HEK293 (cell line): ENCODE measurements at regions not wholly inside any gene's neighbourhood (a gene's known extent, or its start where the extent isn't known, plus 50 kb on each side); places are given as distances from the start of the nearest gene placed in this dataset.

Experiments
- CTCF ChIA-PET: fragments of 350-600 bp; formaldehyde crosslinking; extraction: SDS; loops from one replicate; lab custom pipeline; 2021; ENCODE audit warnings: antibody characterized with exemption; lab: Yijun Ruan, JAX
- POLR2A ChIA-PET: fragments of 300-600 bp; formaldehyde crosslinking; extraction: SDS; loops from one replicate; lab custom pipeline; 2020; ENCODE audit warnings: antibody characterized with exemption, inconsistent platforms; lab: Yijun Ruan, JAX
- H3K27ac ChIP-seq: fragments of 200-500 bp; sonication (Bioruptor generic); 2 replicates; pipeline ENCODE4 v1.5.1; 2014; ENCODE audit warnings: low read depth, low read length, control low read depth, inconsistent platforms; ENCODE audit errors: extremely low read depth
- H3K36me3 ChIP-seq, 2 experiments: fragments of 200-500 bp in 1 of 2; sonication (Bioruptor generic) in 1 of 2; 1 replicate in 1 of 2; 2 replicates in 1 of 2; pipeline ENCODE4 v1.5.1; 2014 to 2017; ENCODE audit warnings: inconsistent platforms in 2 of 2, low read length in 2 of 2; ENCODE audit not compliant: control insufficient read depth in 2 of 2, insufficient read depth in 1 of 2
- H3K4me1 ChIP-seq: fragments of 200-500 bp; sonication (Bioruptor generic); 2 replicates; pipeline ENCODE4 v1.5.1; 2014; ENCODE audit warnings: mild to moderate bottlenecking, low read length, inconsistent platforms; ENCODE audit not compliant: control insufficient read depth, insufficient read depth
- H3K4me3 ChIP-seq: 2 replicates; pipeline ENCODE4 v1.5.1; 2011; ENCODE audit warnings: low read depth, mild to moderate bottlenecking, control low read depth, low read length, moderate library complexity
- H3K9me3 ChIP-seq: fragments of 200-500 bp; sonication (Bioruptor generic); 2 replicates; pipeline ENCODE4 v1.5.1; 2014; ENCODE audit warnings: low read depth, low read length, inconsistent platforms; ENCODE audit not compliant: control insufficient read depth, insufficient read depth
- BCL6B ChIP-seq: fragments of 450-650 bp; formaldehyde crosslinking; IDR thresholded peaks from 2 replicates; pipeline ENCODE4 v1.5.1; 2017; ENCODE audit warnings: missing biosample characterization, missing genetic modification characterization
- KLF9 ChIP-seq: fragments of 450-650 bp; formaldehyde crosslinking; IDR thresholded peaks from 2 replicates; pipeline ENCODE4 v1.5.1; 2016; ENCODE audit warnings: missing biosample characterization, missing genetic modification characterization, low read depth
- SETDB1 ChIP-seq: IDR thresholded peaks from one replicate; pipeline ENCODE4 v1.6.1; 2017; ENCODE audit warnings: mild to moderate bottlenecking, low read length, moderate library complexity, mixed read lengths; ENCODE audit not compliant: insufficient read length
- YY1 ChIP-seq: fragments of 450-650 bp; formaldehyde crosslinking; IDR thresholded peaks from 2 replicates; pipeline ENCODE4 v1.5.1; 2018; ENCODE audit warnings: missing biosample characterization, missing genetic modification characterization
- ZEB2 ChIP-seq: fragments of 450-650 bp; formaldehyde crosslinking; IDR thresholded peaks from 2 replicates; pipeline ENCODE4 v1.5.1; 2016; ENCODE audit warnings: missing biosample characterization, missing genetic modification characterization
- ZFHX2 ChIP-seq: fragments of 450-650 bp; formaldehyde crosslinking; conservative IDR thresholded peaks from 2 replicates; pipeline ENCODE4 v1.5.1; 2016; ENCODE audit warnings: missing biosample characterization, missing genetic modification characterization
- ZNF112 ChIP-seq: fragments of 450-650 bp; formaldehyde crosslinking; IDR thresholded peaks from 2 replicates; pipeline ENCODE4 v1.5.0; 2017; ENCODE audit warnings: missing biosample characterization, missing genetic modification characterization
- ZNF146 ChIP-seq: fragments of 450-650 bp; formaldehyde crosslinking; IDR thresholded peaks from 2 replicates; pipeline ENCODE4 v1.5.1; 2016; ENCODE audit warnings: missing biosample characterization, missing genetic modification characterization
- ZNF302 ChIP-seq: fragments of 450-650 bp; formaldehyde crosslinking; IDR thresholded peaks from 2 replicates; pipeline ENCODE4 v1.5.1; 2016; ENCODE audit warnings: missing biosample characterization, missing genetic modification characterization, low read depth
- ZNF366 ChIP-seq: fragments of 450-650 bp; formaldehyde crosslinking; conservative IDR thresholded peaks from 2 replicates; pipeline ENCODE4 v1.5.1; 2016; ENCODE audit warnings: missing biosample characterization, missing genetic modification characterization
- ZNF510 ChIP-seq: fragments of 450-650 bp; formaldehyde crosslinking; IDR thresholded peaks from 2 replicates; pipeline ENCODE4 v1.5.1; 2018; ENCODE audit warnings: mild to moderate bottlenecking, missing genetic modification characterization, missing biosample characterization; ENCODE audit not compliant: insufficient replicate concordance
- ZNF548 ChIP-seq: fragments of 450-650 bp; formaldehyde crosslinking; IDR thresholded peaks from 2 replicates; pipeline ENCODE4 v1.5.1; 2016; ENCODE audit warnings: missing biosample characterization, missing genetic modification characterization
- ZNF658 ChIP-seq: fragments of 450-650 bp; formaldehyde crosslinking; IDR thresholded peaks from 2 replicates; pipeline ENCODE4; 2016; ENCODE audit warnings: missing biosample characterization, missing genetic modification characterization
- ZNF660 ChIP-seq: fragments of 450-650 bp; IDR thresholded peaks from 2 replicates; pipeline ENCODE4 v1.5.1; 2018; ENCODE audit warnings: missing biosample characterization, mild to moderate bottlenecking, missing genetic modification characterization
- ZNF768 ChIP-seq: fragments of 450-650 bp; formaldehyde crosslinking; IDR thresholded peaks from 2 replicates; pipeline ENCODE4 v1.5.1; 2018; ENCODE audit warnings: missing biosample characterization, mild to moderate bottlenecking, missing genetic modification characterization
- ZNF843 ChIP-seq: fragments of 450-650 bp; formaldehyde crosslinking; IDR thresholded peaks from 2 replicates; pipeline ENCODE4 v1.5.1; 2016; ENCODE audit warnings: missing biosample characterization, missing genetic modification characterization
- TF ChIP-seq, protein P1 (sequence below): fragments of 450-650 bp; formaldehyde crosslinking; IDR thresholded peaks from 2 replicates; pipeline ENCODE4 v1.5.1; 2016; ENCODE audit warnings: missing biosample characterization, missing genetic modification characterization
- TF ChIP-seq, protein P2 (sequence below): IDR thresholded peaks from 2 replicates; pipeline ENCODE4 v1.6.1; 2011; ENCODE audit warnings: mild to moderate bottlenecking, low read depth, low read length, borderline replicate concordance
- TF ChIP-seq, protein P3 (sequence below): fragments of 450-650 bp; formaldehyde crosslinking; IDR thresholded peaks from 2 replicates; pipeline ENCODE4 v1.5.1; 2016; ENCODE audit warnings: missing biosample characterization, missing genetic modification characterization
- TF ChIP-seq, protein P4 (sequence below): fragments of 450-650 bp; formaldehyde crosslinking; IDR thresholded peaks from 2 replicates; pipeline ENCODE4 v1.5.1; 2016; ENCODE audit warnings: missing biosample characterization, missing genetic modification characterization

- TF ChIP-seq ZNF146 (tag by site-specific recombination) = peak; percentile 60
- TF ChIP-seq, protein P1, sequence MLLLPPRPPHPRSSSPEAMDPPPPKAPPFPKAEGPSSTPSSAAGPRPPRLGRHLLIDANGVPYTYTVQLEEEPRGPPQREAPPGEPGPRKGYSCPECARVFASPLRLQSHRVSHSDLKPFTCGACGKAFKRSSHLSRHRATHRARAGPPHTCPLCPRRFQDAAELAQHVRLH (tag by site-specific recombination) = no peak
- no peak overlapping the region for H3K4me3 ChIP-seq
- H3K36me3 ChIP-seq = no peaks in the 10 kb centered on the region
- H3K4me1 ChIP-seq = no peaks in the 10 kb centered on the region
- CTCF ChIA-PET = interaction anchor here (0.6 kb wide), 1 partner anchor 14 kb away, joined by 4 read pairs; no protein-coding TSS in a partner anchor
- no peak overlapping the region for H3K27ac ChIP-seq
- H3K9me3 ChIP-seq = no peaks in the 10 kb centered on the region
- POLR2A ChIA-PET = no interaction called here
Observed at GRCh38 chr3:137100326-137100725, 142.5 kb downstream of the IL20RB start.

- POLR2A ChIA-PET = no interaction called here
- CTCF ChIA-PET = interaction anchor here (1.7 kb wide), 1 partner anchor 690 kb away, joined by 6 read pairs; no protein-coding TSS in a partner anchor
- Histone ChIP-seq H3K4me3 (no peak overlapping the region), H3K36me3 (no peaks in the 10 kb centered on the region), H3K9me3 (no peaks in the 10 kb centered on the region), H3K27ac (no peak overlapping the region), H3K4me1 (no peaks in the 10 kb centered on the region)
- TF ChIP-seq ZFHX2 (tag by site-specific recombination) (no peak), YY1 (tag by site-specific recombination) (no peak), ZNF660 (tag by site-specific recombination) (no peak), ZNF658 (tag by site-specific recombination) (no peak), ZNF112 (no peak), ZNF302 (tag by site-specific recombination) (no peak), ZNF548 (tag by site-specific recombination) (no peak), KLF9 (no peak), ZNF366 (tag by site-specific recombination) (no peak), SETDB1 (no peak), ZNF510 (tag by site-specific recombination) (no peak), ZNF768 (no peak), BCL6B (no peak), ZEB2 (tag by site-specific recombination) (no peak), ZNF843 (no peak)
- TF ChIP-seq, protein P2, sequence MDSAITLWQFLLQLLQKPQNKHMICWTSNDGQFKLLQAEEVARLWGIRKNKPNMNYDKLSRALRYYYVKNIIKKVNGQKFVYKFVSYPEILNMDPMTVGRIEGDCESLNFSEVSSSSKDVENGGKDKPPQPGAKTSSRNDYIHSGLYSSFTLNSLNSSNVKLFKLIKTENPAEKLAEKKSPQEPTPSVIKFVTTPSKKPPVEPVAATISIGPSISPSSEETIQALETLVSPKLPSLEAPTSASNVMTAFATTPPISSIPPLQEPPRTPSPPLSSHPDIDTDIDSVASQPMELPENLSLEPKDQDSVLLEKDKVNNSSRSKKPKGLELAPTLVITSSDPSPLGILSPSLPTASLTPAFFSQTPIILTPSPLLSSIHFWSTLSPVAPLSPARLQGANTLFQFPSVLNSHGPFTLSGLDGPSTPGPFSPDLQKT = no peak
- TF ChIP-seq, protein P3, sequence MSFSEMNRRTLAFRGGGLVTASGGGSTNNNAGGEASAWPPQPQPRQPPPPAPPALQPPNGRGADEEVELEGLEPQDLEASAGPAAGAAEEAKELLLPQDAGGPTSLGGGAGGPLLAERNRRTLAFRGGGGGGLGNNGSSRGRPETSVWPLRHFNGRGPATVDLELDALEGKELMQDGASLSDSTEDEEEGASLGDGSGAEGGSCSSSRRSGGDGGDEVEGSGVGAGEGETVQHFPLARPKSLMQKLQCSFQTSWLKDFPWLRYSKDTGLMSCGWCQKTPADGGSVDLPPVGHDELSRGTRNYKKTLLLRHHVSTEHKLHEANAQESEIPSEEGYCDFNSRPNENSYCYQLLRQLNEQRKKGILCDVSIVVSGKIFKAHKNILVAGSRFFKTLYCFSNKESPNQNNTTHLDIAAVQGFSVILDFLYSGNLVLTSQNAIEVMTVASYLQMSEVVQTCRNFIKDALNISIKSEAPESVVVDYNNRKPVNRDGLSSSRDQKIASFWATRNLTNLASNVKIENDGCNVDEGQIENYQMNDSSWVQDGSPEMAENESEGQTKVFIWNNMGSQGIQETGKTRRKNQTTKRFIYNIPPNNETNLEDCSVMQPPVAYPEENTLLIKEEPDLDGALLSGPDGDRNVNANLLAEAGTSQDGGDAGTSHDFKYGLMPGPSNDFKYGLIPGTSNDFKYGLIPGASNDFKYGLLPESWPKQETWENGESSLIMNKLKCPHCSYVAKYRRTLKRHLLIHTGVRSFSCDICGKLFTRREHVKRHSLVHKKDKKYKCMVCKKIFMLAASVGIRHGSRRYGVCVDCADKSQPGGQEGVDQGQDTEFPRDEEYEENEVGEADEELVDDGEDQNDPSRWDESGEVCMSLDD (tag by site-specific recombination) = no peak
- TF ChIP-seq, protein P4, sequence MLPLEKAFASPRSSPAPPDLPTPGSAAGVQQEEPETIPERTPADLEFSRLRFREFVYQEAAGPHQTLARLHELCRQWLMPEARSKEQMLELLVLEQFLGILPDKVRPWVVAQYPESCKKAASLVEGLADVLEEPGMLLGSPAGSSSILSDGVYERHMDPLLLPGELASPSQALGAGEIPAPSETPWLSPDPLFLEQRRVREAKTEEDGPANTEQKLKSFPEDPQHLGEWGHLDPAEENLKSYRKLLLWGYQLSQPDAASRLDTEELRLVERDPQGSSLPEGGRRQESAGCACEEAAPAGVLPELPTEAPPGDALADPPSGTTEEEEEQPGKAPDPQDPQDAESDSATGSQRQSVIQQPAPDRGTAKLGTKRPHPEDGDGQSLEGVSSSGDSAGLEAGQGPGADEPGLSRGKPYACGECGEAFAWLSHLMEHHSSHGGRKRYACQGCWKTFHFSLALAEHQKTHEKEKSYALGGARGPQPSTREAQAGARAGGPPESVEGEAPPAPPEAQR (tag by site-specific recombination) = no peak
Observed at GRCh38 chr3:137103739-137104138, 146.0 kb downstream of the IL20RB start.
